Stimulated activated CD8-positive, alpha-beta memory T cell treated with anti-CD3 and anti-CD28 coated beads, Interleukin-4, amount 100 ng/mL, for 24 hours (primary cell): ENCODE measurements at regions not wholly inside any gene's neighbourhood (a gene's known extent, or its start where the extent isn't known, plus 50 kb on each side); places are given as distances from the start of the nearest gene placed in this dataset.

Experiments
- DNase-seq: peaks from one replicate; pipeline ENCODE4 v3.0.0-alpha.2; 2020; ENCODE audit warnings: low read depth

DNA sequence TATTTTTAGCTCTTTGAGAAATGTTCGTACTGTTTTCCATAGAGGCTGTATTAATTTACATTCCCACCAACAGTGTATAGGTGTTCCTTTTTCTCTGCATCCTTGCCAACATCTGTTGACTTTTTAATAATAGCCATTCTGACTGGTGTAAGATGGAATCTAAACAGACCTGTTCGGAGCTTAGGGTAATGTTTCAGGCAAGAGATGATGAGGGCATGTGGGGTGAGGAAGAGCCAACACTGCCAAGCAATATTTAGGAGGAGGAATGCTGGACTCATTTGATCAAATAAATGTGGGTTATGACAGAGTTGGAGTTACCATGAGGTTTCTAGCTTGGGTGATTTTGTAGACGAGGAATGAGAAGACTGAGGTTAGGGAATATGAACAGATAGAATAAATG, 382.9 kb downstream of the KLF12 start:
- DNase-seq: no peak

GRCh38 chr13:73748404-73748803, 385.8 kb downstream of the KLF12 start:
- no peak for DNase-seq

DNA sequence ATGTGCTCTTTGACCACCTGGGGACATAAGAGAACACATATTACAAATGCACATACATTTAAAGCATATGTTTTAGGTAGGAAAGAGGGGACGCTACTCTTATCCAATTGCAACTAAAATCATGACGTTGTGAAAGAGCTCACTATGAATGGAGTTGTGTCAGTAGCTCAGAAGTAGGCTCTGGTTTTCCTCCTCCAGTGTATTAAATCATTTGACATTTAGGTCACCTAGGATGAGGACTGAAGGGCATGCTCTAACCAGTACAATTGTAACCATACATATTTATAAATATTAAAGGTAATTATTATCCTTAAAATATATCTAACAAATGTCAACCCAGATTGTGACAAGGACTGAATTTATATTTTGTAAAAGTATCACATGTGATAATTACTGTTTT, 389.0 kb downstream of the KLF12 start:
- DNase-seq: no peak

GRCh38 chr13:73742982-73743381, 391.2 kb downstream of the KLF12 start:
- no peak for DNase-seq

DNA sequence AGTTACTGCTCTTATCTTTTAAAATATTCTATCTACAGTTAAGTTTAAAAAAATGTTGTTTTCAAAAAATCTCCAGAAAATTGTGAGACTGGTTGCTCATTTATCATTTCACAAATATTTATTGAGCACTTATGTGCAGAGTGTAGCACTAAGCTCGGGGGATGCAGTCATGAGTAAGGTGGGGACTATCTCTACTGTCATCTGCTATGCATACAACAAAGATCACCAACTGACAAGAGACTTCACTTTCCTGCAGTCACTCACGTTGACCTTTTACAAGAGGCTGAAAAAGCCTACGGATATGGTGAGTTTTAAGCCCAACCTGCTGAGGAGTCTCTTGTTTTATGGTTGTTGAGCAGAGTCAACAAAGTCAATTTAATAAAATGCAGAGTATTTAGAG, 392.5 kb downstream of the KLF12 start:
- DNase-seq: no peak

DNA sequence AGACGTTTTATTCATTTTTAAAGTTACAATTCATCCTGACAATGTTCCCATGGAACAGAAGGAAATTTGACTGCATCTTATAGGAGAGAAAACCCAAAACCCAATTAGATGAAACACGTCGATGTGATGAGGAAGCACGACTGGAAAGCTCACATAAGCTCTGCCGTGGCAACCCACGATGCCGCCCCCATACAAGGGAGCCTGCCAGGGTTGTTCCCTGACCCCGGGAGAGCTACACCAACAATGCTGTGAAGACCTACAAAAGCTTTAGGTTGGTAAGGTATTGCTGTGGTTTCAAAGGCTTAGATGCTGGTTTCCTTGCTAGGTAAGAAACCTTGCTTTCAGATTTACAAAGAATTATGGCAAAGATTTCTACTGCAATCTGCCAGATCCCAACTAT, 393.1 kb downstream of the KLF12 start:
- no peak for DNase-seq

- DNase-seq: no peak
Measured at GRCh38 chr13:73740666-73741065, 393.5 kb downstream of the KLF12 start.

GRCh38 chr13:73739394-73739793, 394.8 kb downstream of the KLF12 start:
- DNase-seq: no peak

- DNase-seq: no peak
Measured at GRCh38 chr13:73738626-73739025, 395.6 kb downstream of the KLF12 start.

- no peak for DNase-seq
Measured at GRCh38 chr13:73737214-73737613, 397.0 kb downstream of the KLF12 start.

DNA sequence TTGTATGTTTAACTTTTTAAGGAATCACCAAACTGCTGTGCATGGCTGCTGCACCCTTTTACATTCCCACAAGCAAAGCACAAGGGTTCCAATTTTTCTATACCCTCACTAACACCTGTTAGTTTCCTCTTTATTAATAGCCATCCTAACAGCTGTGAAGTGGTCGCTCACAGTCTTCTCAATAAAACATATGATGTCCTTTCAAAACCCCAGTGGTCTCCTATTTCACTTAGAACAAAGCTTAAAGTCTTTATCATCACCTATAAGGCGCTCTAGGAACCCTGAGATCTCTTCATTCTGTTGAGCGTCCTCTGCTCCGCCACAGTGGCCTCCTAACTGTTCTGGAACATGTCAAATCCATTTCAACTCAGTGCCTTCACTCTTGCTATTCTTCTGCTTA, 400.5 kb downstream of the KLF12 start:
- no peak for DNase-seq

GRCh38 chr13:73732350-73732749, 401.9 kb downstream of the KLF12 start:
- no peak for DNase-seq

- DNase-seq: no peak
Measured at GRCh38 chr13:73731564-73731963, 402.6 kb downstream of the KLF12 start.

GRCh38 chr13:73730014-73730413, 404.2 kb downstream of the KLF12 start:
- DNase-seq: no peak

- no peak for DNase-seq
Measured at GRCh38 chr13:73729046-73729445, 405.2 kb downstream of the KLF12 start.

- no peak for DNase-seq
Measured at GRCh38 chr13:73722120-73722519, 412.1 kb downstream of the KLF12 start.

GRCh38 chr13:73721571-73721970, 412.6 kb downstream of the KLF12 start:
- no peak for DNase-seq

DNA sequence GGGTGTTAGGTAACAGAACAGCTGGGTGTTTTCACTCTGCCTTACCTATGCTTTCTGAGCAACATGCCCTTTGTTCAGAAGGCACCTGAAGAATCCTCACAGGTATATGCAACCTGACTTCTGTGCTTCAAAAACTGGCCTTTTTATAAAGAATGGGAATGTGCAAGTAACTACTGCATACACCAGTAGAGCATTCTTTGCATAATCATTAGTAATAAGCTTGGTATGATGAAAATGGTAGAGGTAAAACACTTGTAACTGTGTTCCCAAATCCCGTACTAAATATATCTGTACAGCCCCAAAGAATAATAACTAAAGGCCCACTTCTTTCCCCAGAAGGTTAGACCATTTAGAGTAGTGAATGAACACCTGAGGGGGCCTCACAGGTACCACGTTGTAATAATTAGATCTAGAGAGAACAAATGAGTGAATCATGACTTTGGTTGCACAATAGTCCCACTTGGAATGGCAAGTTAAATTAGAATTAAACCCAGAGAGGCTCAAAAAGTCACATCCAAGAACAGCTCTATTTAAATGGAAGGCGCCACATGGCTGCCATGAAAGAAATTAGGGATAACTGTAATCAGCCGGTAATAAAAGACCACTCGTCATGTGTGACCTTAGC, 413.9 kb downstream of the KLF12 start:
- DNase-seq: no peak

DNA sequence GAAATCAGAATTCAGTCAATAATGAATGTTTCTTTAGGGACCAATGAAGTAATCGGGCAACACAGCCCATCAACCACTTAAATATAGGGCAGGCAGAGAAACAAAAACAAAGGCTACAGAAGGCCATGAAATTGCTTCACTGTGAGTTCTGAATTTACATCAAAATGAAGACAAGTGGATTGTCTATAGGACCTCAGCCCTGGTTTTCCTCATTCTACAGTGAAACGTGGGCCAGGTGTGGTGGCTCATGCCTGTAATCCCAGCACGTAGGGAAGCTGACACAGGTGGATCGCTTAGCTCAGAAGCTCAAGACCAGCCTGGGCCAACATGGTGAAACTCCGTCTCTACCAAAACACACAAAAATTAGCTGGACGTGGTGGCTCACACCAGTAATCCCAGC, 416.0 kb downstream of the KLF12 start:
- no peak for DNase-seq

- no peak for DNase-seq
Measured at GRCh38 chr13:73717632-73718031, 416.6 kb downstream of the KLF12 start.

DNA sequence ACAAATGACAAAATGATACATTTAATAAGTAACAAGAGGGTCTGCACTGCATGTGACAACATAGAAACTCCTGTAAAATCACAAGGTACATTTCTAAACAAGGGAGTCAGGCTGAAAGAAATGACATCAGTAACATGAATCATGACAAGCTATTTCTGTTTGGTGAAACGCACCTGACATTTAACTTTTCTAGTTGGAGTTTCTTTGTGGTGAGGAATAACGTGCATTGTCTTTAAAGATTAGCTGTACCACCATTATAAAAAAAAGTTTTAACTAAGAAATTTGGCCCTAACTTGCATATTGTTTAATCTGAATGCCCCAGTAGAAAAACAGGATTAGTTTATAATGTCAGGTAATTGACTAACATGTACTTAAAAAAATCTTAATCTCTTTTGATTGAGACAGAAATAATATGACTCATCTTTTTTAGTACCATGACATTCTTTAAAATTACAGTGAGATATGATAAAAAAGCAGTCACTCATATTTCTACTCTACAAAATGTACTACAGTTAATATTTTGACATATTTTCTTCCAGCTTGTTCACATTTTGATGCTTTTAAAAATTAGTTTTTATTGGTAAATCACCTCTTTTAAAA, 418.2 kb downstream of the KLF12 start:
- DNase-seq: no peak

- no peak for DNase-seq
Measured at GRCh38 chr13:73715114-73715910, 418.9 kb downstream of the KLF12 start.

DNA sequence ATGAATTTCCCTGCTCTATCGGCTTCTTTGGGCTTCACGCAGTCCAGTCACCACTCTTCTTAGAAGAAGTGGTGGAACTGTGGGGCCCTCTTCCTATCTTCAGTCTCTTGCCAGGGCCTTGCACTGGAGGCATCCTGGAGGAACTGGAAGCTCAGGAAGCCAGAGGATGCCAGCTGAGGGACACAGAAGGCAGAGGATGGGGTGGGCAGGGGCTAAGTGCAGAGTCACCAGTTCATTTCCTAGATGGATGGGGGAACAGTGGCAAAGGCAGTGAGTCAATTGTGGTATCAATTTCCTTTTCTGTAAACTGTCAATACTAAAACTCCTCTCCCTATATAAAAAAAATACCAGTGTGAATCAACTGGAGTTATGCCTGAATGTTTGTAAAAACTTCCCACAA, 419.7 kb downstream of the KLF12 start:
- DNase-seq: no peak
